Sigmoid colon (tissue), 6 donors: ENCODE measurements at regions not wholly inside any gene's neighbourhood (a gene's known extent, or its start where the extent isn't known, plus 50 kb on each side); places are given as distances from the start of the nearest gene placed in this dataset.

ENCODE experiments used
- DNase-seq: peaks from one replicate; pipeline ENCODE4 v3.0.0-alpha.2; 2019
- H3K27ac ChIP-seq, 4 donors: fragments of 200-600 bp; sonication (generic); one replicate each; pipeline ENCODE4 v1.5.1; 2016 to 2019; ENCODE audit warnings: mild to moderate bottlenecking in 1 of 4
- H3K27me3 ChIP-seq, 3 donors: fragments of 200-600 bp; sonication (generic); one replicate each; pipeline ENCODE4 v1.5.1; 2019; ENCODE audit warnings: mild to moderate bottlenecking in 1 of 3
- H3K36me3 ChIP-seq, 4 donors: fragments of 200-600 bp; sonication (generic); one replicate each; pipeline ENCODE4 v1.5.1; 2016 to 2019
- H3K4me1 ChIP-seq, 4 donors: fragments of 200-600 bp; sonication (generic); one replicate each; pipeline ENCODE4 v1.5.1; 2017 to 2019
- H3K4me3 ChIP-seq, 4 donors: fragments of 200-600 bp; sonication (generic); one replicate each; pipeline ENCODE4 v1.5.1; 2017 to 2019; ENCODE audit warnings: mild to moderate bottlenecking in 2 of 4, moderate library complexity in 1 of 4
- H3K9me3 ChIP-seq, 4 donors: fragments of 200-600 bp in 3 of 4; sonication (generic) in 3 of 4; one replicate each; pipeline versions ENCODE4 v1.5.1 to v1.6.1; 2013 to 2019
- EP300 ChIP-seq, 4 donors: sonication (generic); formaldehyde crosslinking; IDR thresholded peaks; one replicate each; pipeline ENCODE4 v1.6.1; 2017; ENCODE audit warnings: antibody characterized with exemption in 4 of 4
- POLR2A ChIP-seq, 2 donors: fragments of 450-650 bp; IDR thresholded peaks; one replicate each; pipeline ENCODE4 v1.6.1; 2016; ENCODE audit warnings: antibody characterized with exemption in 2 of 2, mild to moderate bottlenecking in 2 of 2, moderate library complexity in 2 of 2
- POLR2AphosphoS5 ChIP-seq, 4 donors: sonication (generic); formaldehyde crosslinking; IDR thresholded peaks; one replicate each; pipeline ENCODE4 v1.6.1; 2017; ENCODE audit warnings: antibody characterized with exemption in 4 of 4
- WGBS, 2 donors: extraction: QIAGEN DNeasy Blood & Tissue Kit; methylation state at CpG; one replicate each; pipeline ENCODE4 v1.1.7; 2013; 5-methylcytosine and 5-hydroxymethylcytosine counted together
- intact Hi-C: fragments of 100-400 bp; cut with DNase I; formaldehyde crosslinking; loops from one replicate; pipeline ENCODE4 v1.15.1; 2023
- TF ChIP-seq, protein P1 (sequence below), 4 experiments: fragments of 450-650 bp in 3 of 4; fragments of 200-600 bp in 1 of 4; IDR thresholded peaks; one replicate each; pipeline ENCODE4 v1.5.1; 2016 to 2019; ENCODE audit warnings: antibody characterized with exemption in 4 of 4, mild to moderate bottlenecking in 3 of 4, moderate library complexity in 2 of 4
- donor health status: healthy with polysubstance abuse.
- donor health status: healthy.

DNA sequence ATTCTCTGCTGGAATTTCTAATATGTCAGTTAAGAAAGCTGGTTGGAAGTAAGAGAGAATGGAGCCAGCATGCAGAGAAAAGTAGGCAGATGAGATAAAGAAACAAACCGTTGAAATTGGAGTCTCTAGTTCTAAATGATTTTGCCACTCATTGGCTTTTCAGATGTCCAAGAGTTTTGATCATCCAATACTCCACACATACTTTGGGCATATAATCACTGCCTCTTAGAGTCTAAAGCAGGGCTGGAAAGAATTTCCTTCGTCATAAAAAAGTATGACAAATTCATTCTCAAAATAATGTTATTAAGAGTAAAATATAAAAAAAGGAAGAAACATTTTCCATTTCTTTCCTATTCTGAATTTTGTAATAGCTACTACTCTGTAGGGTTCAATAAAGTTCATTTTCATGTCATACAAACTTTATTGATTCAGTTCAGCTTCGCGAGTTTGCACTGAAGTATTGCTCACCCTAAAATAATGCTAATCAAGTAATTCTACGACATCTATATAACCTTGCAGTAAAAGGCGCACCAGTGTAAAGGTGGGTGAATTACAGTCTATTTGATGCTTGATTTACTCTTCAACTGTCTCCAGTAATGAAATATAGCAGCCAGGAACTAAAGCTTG, 1556.6 kb downstream of the NCAM2 start:
- Histone ChIP-seq H3K9me3 (no peaks in the 10 kb centered on the region), H3K27me3 (no peaks in the 10 kb centered on the region), H3K4me1 (no peaks in the 10 kb centered on the region), H3K36me3 (no peaks in the 10 kb centered on the region), H3K4me3 (no peak overlapping the region), H3K27ac (no peak overlapping the region)
- WGBS, 2 donors, result 64 to 80% methylated on average over 6 of the region's 6 CpGs
- DNase-seq, result no peak
- intact Hi-C loops, result no loop called here
- TF ChIP-seq POLR2A (IDR thresholded peaks at IDR 0.05) (no peak), POLR2AphosphoS5 (IDR thresholded peaks at IDR 0.05) (no peak), EP300 (IDR thresholded peaks at IDR 0.05) (no peak)
- TF ChIP-seq, protein P1, sequence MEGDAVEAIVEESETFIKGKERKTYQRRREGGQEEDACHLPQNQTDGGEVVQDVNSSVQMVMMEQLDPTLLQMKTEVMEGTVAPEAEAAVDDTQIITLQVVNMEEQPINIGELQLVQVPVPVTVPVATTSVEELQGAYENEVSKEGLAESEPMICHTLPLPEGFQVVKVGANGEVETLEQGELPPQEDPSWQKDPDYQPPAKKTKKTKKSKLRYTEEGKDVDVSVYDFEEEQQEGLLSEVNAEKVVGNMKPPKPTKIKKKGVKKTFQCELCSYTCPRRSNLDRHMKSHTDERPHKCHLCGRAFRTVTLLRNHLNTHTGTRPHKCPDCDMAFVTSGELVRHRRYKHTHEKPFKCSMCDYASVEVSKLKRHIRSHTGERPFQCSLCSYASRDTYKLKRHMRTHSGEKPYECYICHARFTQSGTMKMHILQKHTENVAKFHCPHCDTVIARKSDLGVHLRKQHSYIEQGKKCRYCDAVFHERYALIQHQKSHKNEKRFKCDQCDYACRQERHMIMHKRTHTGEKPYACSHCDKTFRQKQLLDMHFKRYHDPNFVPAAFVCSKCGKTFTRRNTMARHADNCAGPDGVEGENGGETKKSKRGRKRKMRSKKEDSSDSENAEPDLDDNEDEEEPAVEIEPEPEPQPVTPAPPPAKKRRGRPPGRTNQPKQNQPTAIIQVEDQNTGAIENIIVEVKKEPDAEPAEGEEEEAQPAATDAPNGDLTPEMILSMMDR (IDR thresholded peaks at IDR 0.05), result no peak

DNA sequence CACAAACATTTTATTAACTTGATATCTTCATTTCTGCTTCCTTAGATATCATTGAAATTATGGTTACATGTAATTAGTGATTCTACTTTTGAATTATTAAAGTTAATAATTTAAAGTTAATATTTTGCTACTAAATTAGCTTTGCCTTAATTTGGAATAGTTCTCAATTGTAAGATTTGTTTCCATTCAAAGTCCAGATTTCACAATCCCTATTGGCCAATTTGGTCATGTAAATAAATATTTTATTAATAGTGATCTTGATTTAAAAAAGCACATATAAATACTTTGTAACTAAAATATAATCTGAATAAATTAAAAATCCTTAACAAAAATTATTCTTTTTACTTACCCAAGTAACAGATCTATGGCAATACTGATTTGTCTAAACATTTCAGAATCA, 1558.6 kb downstream of the NCAM2 start:
- DNase-seq, result no peak
- H3K27me3 ChIP-seq, result no peaks in the 10 kb centered on the region
- no peaks in the 10 kb centered on the region for H3K4me1 ChIP-seq
- no peak overlapping the region for H3K27ac ChIP-seq
- no peak overlapping the region for H3K4me3 ChIP-seq
- intact Hi-C loops, result no loop called here
- H3K9me3 ChIP-seq, result no peaks in the 10 kb centered on the region
- no peaks in the 10 kb centered on the region for H3K36me3 ChIP-seq
- TF ChIP-seq POLR2AphosphoS5 (IDR thresholded peaks at IDR 0.05), result no peak
- TF ChIP-seq POLR2A (IDR thresholded peaks at IDR 0.05), result no peak
- TF ChIP-seq EP300 (IDR thresholded peaks at IDR 0.05), result no peak
- TF ChIP-seq, protein P1 (IDR thresholded peaks at IDR 0.05), result no peak

DNA sequence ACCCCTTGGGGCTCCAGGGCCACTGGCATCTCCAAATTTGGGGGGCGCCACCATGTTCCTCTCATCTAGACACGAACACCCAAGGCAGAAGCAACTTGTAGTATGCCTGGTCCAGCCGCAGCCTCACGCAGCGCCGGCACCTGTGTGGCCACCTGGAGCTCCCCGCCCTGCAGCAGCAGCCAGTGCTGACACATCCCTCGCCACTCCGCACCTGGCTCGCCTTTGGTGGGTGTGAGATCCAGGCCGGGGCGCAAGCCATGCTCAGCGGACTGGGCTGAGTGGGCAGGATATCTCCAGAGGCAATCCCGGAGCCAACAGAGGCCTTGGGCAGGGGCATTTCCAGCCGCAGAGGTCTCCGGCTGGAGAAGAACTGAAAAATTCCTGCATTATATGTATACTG, 1563.7 kb downstream of the NCAM2 start:
- TF ChIP-seq POLR2AphosphoS5 (IDR thresholded peaks at IDR 0.05), result no peak
- no peak for TF ChIP-seq POLR2A (IDR thresholded peaks at IDR 0.05)
- TF ChIP-seq, protein P1 (IDR thresholded peaks at IDR 0.05), result no peak
- TF ChIP-seq EP300 (IDR thresholded peaks at IDR 0.05), result no peak
- no peaks in the 10 kb centered on the region for H3K36me3 ChIP-seq
- no peak overlapping the region for H3K4me3 ChIP-seq
- WGBS, 2 donors, result 90 to 93% methylated on average over 16 of the region's 16 CpGs
- no peaks in the 10 kb centered on the region for H3K9me3 ChIP-seq
- H3K27me3 ChIP-seq, result no peaks in the 10 kb centered on the region
- DNase-seq, result no peak
- H3K27ac ChIP-seq, result no peak overlapping the region
- H3K4me1 ChIP-seq, result no peaks in the 10 kb centered on the region
- intact Hi-C loops, result no loop called here

DNA sequence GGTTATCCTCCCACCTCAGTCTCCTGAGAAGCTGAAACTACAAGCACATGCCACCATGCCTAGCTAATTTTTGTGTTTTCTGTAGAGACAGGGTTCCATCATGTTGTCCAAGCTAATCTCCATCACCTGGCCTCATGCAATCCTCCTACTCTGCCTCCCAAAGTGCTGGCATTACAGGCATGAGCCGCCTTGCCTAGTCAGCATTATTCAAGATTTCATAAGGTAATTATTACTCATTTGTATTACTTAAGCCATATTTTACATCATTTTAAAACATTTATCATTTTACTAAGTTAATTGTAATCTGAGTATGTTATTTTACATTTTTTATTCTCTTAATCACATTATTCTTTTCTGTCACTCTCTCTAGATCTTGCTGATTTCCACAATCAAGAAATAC, 1575.6 kb downstream of the NCAM2 start:
- Histone ChIP-seq H3K4me3 (no peak overlapping the region), H3K4me1 (no peaks in the 10 kb centered on the region), H3K36me3 (no peaks in the 10 kb centered on the region), H3K27me3 (no peaks in the 10 kb centered on the region), H3K9me3 (no peaks in the 10 kb centered on the region), H3K27ac (no peak overlapping the region)
- DNase-seq, result no peak
- intact Hi-C loops, result no loop called here
- TF ChIP-seq POLR2A (IDR thresholded peaks at IDR 0.05) (no peak), EP300 (IDR thresholded peaks at IDR 0.05) (no peak), POLR2AphosphoS5 (IDR thresholded peaks at IDR 0.05) (no peak)
- TF ChIP-seq, protein P1 (IDR thresholded peaks at IDR 0.05), result no peak
- 94% methylated on average over 1 of the region's 1 CpG for WGBS, 2 donors

DNA sequence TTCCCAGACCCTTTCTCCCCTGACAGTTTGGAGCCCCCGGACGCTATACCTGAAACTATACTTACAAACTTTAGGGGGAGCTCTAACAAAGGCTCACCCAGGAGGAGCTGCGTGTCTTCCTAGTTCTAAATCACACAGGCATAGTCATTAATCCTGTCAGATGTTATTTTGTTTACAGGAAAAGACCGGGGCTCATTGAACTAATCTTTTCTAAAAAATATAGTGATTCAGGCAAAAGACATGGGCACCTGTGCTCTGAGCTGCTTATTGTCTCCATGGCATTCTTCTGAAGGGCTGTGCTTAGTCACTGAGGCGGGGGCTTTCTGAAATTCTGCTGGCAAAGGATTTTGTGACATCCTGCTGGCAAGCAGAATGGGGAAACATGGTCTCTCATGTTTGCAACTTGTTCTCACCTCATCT, 1577.0 kb downstream of the NCAM2 start:
- H3K27me3 ChIP-seq, result no peaks in the 10 kb centered on the region
- H3K4me1 ChIP-seq, result no peaks in the 10 kb centered on the region
- WGBS, 2 donors, result 11% methylated on average over 5 of the region's 5 CpGs
- H3K4me3 ChIP-seq, result no peak overlapping the region
- intact Hi-C loops, result no loop called here
- no peaks in the 10 kb centered on the region for H3K9me3 ChIP-seq
- TF ChIP-seq EP300 (IDR thresholded peaks at IDR 0.05) (no peak), POLR2A (IDR thresholded peaks at IDR 0.05) (no peak), POLR2AphosphoS5 (IDR thresholded peaks at IDR 0.05) (no peak)
- TF ChIP-seq, protein P1 (IDR thresholded peaks at IDR 0.05), result no peak
- no peaks in the 10 kb centered on the region for H3K36me3 ChIP-seq
- H3K27ac ChIP-seq, result no peak overlapping the region
- DNase-seq, result no peak
